Natural killer cell (primary cell): ENCODE measurements at regions not wholly inside any gene's neighbourhood (a gene's known extent, or its start where the extent isn't known, plus 50 kb on each side); places are given as distances from the start of the nearest gene placed in this dataset.

Experiments used
- ATAC-seq, 3 donors: fragments of 150-1000 bp in 2 of 3; fragments of 200-7000 bp in 1 of 3; cut with Tn5 transposase; 1 replicate in 1 of 3; 2 replicates in 2 of 3; pipeline ENCODE4 v1.10.0; 2021; ENCODE audit warnings: mild to moderate bottlenecking in 2 of 3, moderate library complexity in 2 of 3
- DNase-seq, 2 donors: peaks; one replicate each; pipeline versions ENCODE4 v3.0.0 to v3.0.0-alpha.2; 2013 to 2021; ENCODE audit warnings: mixed read lengths in 1 of 2
- H3K27ac ChIP-seq: one replicate; pipeline ENCODE4 v1.5.1; 2013; ENCODE audit warnings: mild to moderate bottlenecking, low read length
- H3K27me3 ChIP-seq: one replicate; pipeline ENCODE4 v1.6.1; 2013; ENCODE audit warnings: low read length; ENCODE audit not compliant: control insufficient read depth, insufficient read depth
- H3K36me3 ChIP-seq: one replicate; pipeline ENCODE4 v1.6.1; 2013; ENCODE audit warnings: low read length; ENCODE audit not compliant: control insufficient read depth, insufficient read depth
- H3K4me1 ChIP-seq: one replicate; pipeline ENCODE4 v1.6.1; 2013; ENCODE audit warnings: low read length; ENCODE audit not compliant: control insufficient read depth, insufficient read depth
- H3K4me3 ChIP-seq: one replicate; pipeline ENCODE4 v1.5.1; 2013; ENCODE audit warnings: low read length
- H3K9me3 ChIP-seq: one replicate; pipeline ENCODE4 v1.6.1; 2013; ENCODE audit warnings: low read length; ENCODE audit not compliant: control insufficient read depth, insufficient read depth
- H3K27ac Mint-ChIP-seq, 2 donors: one replicate each; pipeline ENCODE4 v1.8.0; 2022; ENCODE audit warnings: mild to moderate bottlenecking in 2 of 2, mixed read lengths in 2 of 2, moderate library complexity in 1 of 2
- H3K27me3 Mint-ChIP-seq, 2 donors: one replicate each; pipeline ENCODE4 v1.8.0; 2022; ENCODE audit warnings: low read depth in 2 of 2, mixed read lengths in 2 of 2
- H3K36me3 Mint-ChIP-seq: one replicate; pipeline ENCODE4 v1.8.0; 2022; ENCODE audit warnings: mixed read lengths
- H3K4me1 Mint-ChIP-seq, 2 donors: one replicate each; pipeline ENCODE4 v1.8.0; 2022; ENCODE audit warnings: mixed read lengths in 2 of 2
- H3K4me3 Mint-ChIP-seq: one replicate; pipeline ENCODE4 v1.8.0; 2022; ENCODE audit warnings: mild to moderate bottlenecking, moderate library complexity, mixed read lengths
- H3K9me3 Mint-ChIP-seq, 2 donors: one replicate each; pipeline ENCODE4 v1.8.0; 2022; ENCODE audit warnings: mixed read lengths in 2 of 2
- WGBS: methylation state at CpG from one replicate; pipeline ENCODE4 v1.1.7; 2013; ENCODE audit warnings: missing lambda C conversion rate; ENCODE audit not compliant: insufficient coverage; 5-methylcytosine and 5-hydroxymethylcytosine counted together
- intact Hi-C: fragments of 100-400 bp; cut with micrococcal nuclease; formaldehyde crosslinking; loops from one replicate; pipeline ENCODE4 v1.14.2; 2022
- TF ChIP-seq, protein P1 (sequence below): fragments of 200-600 bp; IDR thresholded peaks from one replicate; pipeline ENCODE4 v1.8.0; 2022; ENCODE audit warnings: antibody characterized with exemption

DNA sequence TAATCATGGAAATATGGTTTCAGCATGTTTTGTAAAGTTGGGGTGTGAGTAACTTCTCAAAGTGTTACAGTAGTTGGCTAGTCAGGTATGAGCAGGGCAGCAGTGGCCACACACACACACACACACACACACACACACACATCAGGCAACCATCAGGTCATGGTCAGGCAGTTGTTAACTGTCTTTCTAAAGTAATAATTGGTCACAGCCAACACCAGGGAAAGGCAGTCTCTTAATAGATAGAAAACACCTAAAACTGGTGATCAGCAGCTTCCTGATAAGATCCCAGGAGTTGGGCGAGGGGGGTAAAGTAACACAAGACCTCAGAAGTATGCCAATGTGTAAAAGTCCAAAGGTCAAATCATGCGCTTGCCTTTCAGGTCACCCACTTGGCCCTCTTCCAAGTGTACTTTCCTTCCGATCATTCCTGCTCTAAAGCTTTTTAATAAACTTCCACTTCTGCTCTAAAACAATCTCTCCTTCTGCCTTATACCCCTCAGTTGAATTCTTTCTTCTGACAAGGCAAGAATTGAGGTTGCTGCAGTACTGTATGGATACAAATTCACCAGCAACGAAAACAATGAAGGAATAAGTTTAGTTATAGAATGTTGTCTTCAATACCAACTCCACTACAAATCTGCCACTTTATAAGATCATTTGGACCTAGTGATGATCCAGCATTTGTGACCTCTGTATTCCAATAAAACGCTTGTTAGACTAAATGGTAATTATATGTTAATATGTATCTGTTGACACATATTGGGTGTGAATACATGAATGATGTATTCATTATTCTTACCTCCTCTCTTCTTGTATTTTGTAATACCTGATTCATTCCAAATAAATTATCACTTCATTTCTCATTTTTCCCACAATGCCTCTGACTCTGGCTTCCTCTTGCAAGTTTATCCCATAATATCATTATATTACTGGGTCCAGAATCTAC, 254.3 kb downstream of the METTL4 start:
- no peaks in the 10 kb centered on the region for H3K36me3 ChIP-seq
- TF ChIP-seq, protein P1, sequence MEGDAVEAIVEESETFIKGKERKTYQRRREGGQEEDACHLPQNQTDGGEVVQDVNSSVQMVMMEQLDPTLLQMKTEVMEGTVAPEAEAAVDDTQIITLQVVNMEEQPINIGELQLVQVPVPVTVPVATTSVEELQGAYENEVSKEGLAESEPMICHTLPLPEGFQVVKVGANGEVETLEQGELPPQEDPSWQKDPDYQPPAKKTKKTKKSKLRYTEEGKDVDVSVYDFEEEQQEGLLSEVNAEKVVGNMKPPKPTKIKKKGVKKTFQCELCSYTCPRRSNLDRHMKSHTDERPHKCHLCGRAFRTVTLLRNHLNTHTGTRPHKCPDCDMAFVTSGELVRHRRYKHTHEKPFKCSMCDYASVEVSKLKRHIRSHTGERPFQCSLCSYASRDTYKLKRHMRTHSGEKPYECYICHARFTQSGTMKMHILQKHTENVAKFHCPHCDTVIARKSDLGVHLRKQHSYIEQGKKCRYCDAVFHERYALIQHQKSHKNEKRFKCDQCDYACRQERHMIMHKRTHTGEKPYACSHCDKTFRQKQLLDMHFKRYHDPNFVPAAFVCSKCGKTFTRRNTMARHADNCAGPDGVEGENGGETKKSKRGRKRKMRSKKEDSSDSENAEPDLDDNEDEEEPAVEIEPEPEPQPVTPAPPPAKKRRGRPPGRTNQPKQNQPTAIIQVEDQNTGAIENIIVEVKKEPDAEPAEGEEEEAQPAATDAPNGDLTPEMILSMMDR = no peak
- ATAC-seq (no peak), DNase-seq (no peak)
- 85% methylated on average over 3 of the region's 5 CpGs for WGBS
- no peak overlapping the region for H3K4me3 Mint-ChIP-seq
- H3K4me3 ChIP-seq = no peak overlapping the region
- no peak overlapping the region for H3K27ac ChIP-seq
- no peaks in the 10 kb centered on the region for H3K27me3 ChIP-seq
- H3K27ac Mint-ChIP-seq = no peak overlapping the region
- peaks cover 3% of the 10 kb centered on the region for H3K9me3 ChIP-seq
- no peaks in the 10 kb centered on the region for H3K9me3 Mint-ChIP-seq
- H3K4me1 Mint-ChIP-seq = no peaks in the 10 kb centered on the region
- intact Hi-C loops = no loop called here
- H3K4me1 ChIP-seq = no peaks in the 10 kb centered on the region
- peaks cover 0 to 14% of the 10 kb centered on the region in 2 donors for H3K27me3 Mint-ChIP-seq
- no peaks in the 10 kb centered on the region for H3K36me3 Mint-ChIP-seq

DNA sequence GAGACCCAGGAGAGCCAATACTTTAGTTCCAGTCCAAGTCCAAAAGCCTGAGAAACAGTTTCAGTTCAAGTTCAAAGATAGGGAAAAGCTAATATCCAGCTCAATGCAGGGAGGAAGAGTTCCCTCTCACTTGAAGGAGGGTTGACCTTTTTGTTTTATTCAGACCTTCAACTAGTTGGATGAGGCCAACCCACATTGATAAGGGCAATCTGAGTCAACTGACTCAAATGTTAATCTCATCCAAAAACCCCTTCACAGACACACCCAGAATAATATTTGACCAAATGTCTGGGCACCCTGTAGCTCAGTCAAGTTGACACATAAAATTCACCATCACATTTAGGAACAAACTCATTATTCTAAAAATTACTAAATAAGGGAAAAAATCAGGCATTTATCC, 246.8 kb downstream of the METTL4 start:
- H3K36me3 Mint-ChIP-seq = no peaks in the 10 kb centered on the region
- Histone ChIP-seq H3K4me3 (no peak overlapping the region), H3K27ac (no peak overlapping the region), H3K4me1 (no peaks in the 10 kb centered on the region), H3K9me3 (peaks cover 3% of the 10 kb centered on the region), H3K27me3 (peaks cover 2% of the 10 kb centered on the region), H3K36me3 (no peaks in the 10 kb centered on the region)
- intact Hi-C loops = no loop called here
- H3K9me3 Mint-ChIP-seq = no peaks in the 10 kb centered on the region
- no peak overlapping the region for H3K4me3 Mint-ChIP-seq
- no peaks in the 10 kb centered on the region for H3K4me1 Mint-ChIP-seq
- DNase-seq = no peak
- TF ChIP-seq, protein P1 = no peak
- ATAC-seq = no peak
- no peak overlapping the region for H3K27ac Mint-ChIP-seq
- H3K27me3 Mint-ChIP-seq = peaks cover 0 to 16% of the 10 kb centered on the region in 2 donors

DNA sequence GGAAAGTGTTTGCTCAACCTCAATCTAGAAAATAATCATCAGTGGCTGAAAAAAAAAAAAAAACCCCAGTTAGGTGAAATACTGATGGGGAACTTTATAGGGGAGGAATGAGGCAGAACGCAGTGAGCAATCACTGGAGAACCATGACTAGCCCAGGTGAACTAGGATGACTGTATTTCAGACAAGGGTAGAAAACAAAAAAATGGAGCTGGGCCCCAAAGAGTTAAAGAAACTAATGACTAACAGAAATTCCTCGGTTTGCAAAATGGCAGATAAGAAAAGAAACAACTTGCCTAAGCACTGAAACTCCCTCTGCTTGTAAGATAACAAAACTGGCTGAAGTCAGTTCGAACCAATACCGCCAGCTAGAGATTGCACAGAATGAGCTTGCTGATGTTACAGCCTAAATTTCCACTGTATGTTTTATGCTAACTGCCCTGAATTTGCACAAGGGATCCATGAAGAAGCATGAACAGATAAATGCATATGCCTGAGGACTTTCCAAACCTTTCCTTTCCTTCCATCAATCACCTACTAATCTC, 245.9 kb downstream of the METTL4 start:
- 77% methylated on average over 4 of the region's 4 CpGs for WGBS
- Histone ChIP-seq H3K27ac (no peak overlapping the region), H3K4me1 (no peaks in the 10 kb centered on the region), H3K4me3 (no peak overlapping the region), H3K36me3 (no peaks in the 10 kb centered on the region), H3K9me3 (no peaks in the 10 kb centered on the region), H3K27me3 (peaks cover 2% of the 10 kb centered on the region)
- Mint-ChIP-seq H3K27ac (no peak overlapping the region), H3K27me3 (peaks cover 0 to 15% of the 10 kb centered on the region in 2 donors), H3K4me1 (no peaks in the 10 kb centered on the region), H3K9me3 (no peaks in the 10 kb centered on the region), H3K4me3 (no peak overlapping the region), H3K36me3 (no peaks in the 10 kb centered on the region)
- ATAC-seq = no peak
- intact Hi-C loops = no loop called here
- TF ChIP-seq, protein P1 = no peak
- DNase-seq = no peak
